ENCODE measurements at regions not wholly inside any gene's neighbourhood (a gene's known extent, or its start where the extent isn't known, plus 50 kb on each side); places are given as distances from the start of the nearest gene placed in this dataset.

GRCh38 chr14:89022274-89022673 lies 197.8 kb downstream of the TTC8 start:
- peaks cover 0 to 21% (median 13%) of the 10 kb centered on the region in 3 donors for H3K27me3 ChIP-seq

GRCh38 chr14:89024691-89025090 lies 200.2 kb downstream of the TTC8 start:
- no peak for TF ChIP-seq CTCF (IDR thresholded peaks at IDR 0.05 in 4 of 5, conservative IDR thresholded peaks at IDR 0.05 in 1 of 5)
- TF ChIP-seq POLR2A (IDR thresholded peaks at IDR 0.05) = no peak
- in situ Hi-C loops (cut with MboI; ENCODE audit: low sequenced_read_pairs in 4 of 4) = loop anchor here (5.0 to 25.0 kb wide), 7 partner anchors 210 to 1188 kb away; partner anchors contain the start of gene FOXN3 (in 2 of the 4)
- no peak overlapping the region for H3K4me3 ChIP-seq
- intact Hi-C loops (cut with DNase I; ENCODE audit: low total_unique reads) = no loop called here
- ATAC-seq (no peak), DNase-seq (no peak)
- no peaks in the 10 kb centered on the region for H3K4me1 ChIP-seq
- peaks cover 4 to 35% (median 19%) of the 10 kb centered on the region in 3 donors for H3K27me3 ChIP-seq
- no peaks in the 10 kb centered on the region for H3K36me3 ChIP-seq
- no peak overlapping the region for H3K27ac ChIP-seq
- no peaks in the 10 kb centered on the region for H3K9me3 ChIP-seq

More at GRCh38 chr14:89022274-89022673, 197.8 kb downstream of the TTC8 start:
- intact Hi-C loops (cut with DNase I; ENCODE audit: low total_unique reads) (no loop called here), in situ Hi-C loops (cut with MboI; ENCODE audit: low sequenced_read_pairs in 4 of 4) (loop anchor here (5.0 to 25.0 kb wide), 5 partner anchors 213 to 1190 kb away; no protein-coding TSS in a partner anchor)
- no peak for TF ChIP-seq POLR2A (IDR thresholded peaks at IDR 0.05)
- TF ChIP-seq CTCF (IDR thresholded peaks at IDR 0.05 in 4 of 5, conservative IDR thresholded peaks at IDR 0.05 in 1 of 5) = no peak
- H3K27ac ChIP-seq = no peak overlapping the region
- H3K9me3 ChIP-seq = no peaks in the 10 kb centered on the region
- H3K4me3 ChIP-seq = no peak overlapping the region
- H3K4me1 ChIP-seq = no peaks in the 10 kb centered on the region
- no peak for DNase-seq
- H3K36me3 ChIP-seq = no peaks in the 10 kb centered on the region
- no peak for ATAC-seq

GRCh38 chr14:89025561-89026236 lies 201.2 kb downstream of the TTC8 start:
- DNase-seq (peak in 1 of 2 donors; percentile 15), ATAC-seq (no peak)
- no peaks in the 10 kb centered on the region for H3K9me3 ChIP-seq
- no peak overlapping the region for H3K4me3 ChIP-seq
- in situ Hi-C loops (cut with MboI; ENCODE audit: low sequenced_read_pairs in 4 of 4) = loop anchor here (5.0 to 25.0 kb wide), 6 partner anchors 209 to 889 kb away; partner anchors contain the start of gene FOXN3 (in 2 of the 4)
- peak overlapping the region in 1 of 4 donors; percentile 5 for H3K27ac ChIP-seq
- H3K4me1 ChIP-seq = no peaks in the 10 kb centered on the region
- no peaks in the 10 kb centered on the region for H3K36me3 ChIP-seq
- H3K27me3 ChIP-seq = peaks cover 4 to 35% (median 19%) of the 10 kb centered on the region in 3 donors
- intact Hi-C loops (cut with DNase I; ENCODE audit: low total_unique reads) = no loop called here
- TF ChIP-seq POLR2A (IDR thresholded peaks at IDR 0.05) (no peak), CTCF (IDR thresholded peaks at IDR 0.05 in 4 of 5, conservative IDR thresholded peaks at IDR 0.05 in 1 of 5) (no peak)

- Histone ChIP-seq H3K27ac (no peak overlapping the region), H3K4me3 (peak overlapping the region; percentile 49 to 85 (median 54)), H3K4me1 (no peaks in the 10 kb centered on the region), H3K27me3 (peaks cover 4 to 35% (median 19%) of the 10 kb centered on the region in 3 donors), H3K36me3 (no peaks in the 10 kb centered on the region), H3K9me3 (no peaks in the 10 kb centered on the region)
- DNase-seq (peak in 1 of 2 donors; percentile 20), ATAC-seq (peak; percentile 78 to 83)
- TF ChIP-seq POLR2A (IDR thresholded peaks at IDR 0.05) (no peak), CTCF (IDR thresholded peaks at IDR 0.05 in 4 of 5, conservative IDR thresholded peaks at IDR 0.05 in 1 of 5) (peak; percentile 73 to 98 (median 89))
- intact Hi-C loops (cut with DNase I; ENCODE audit: low total_unique reads) (loop anchor here (1.0 kb wide), 1 partner anchor 888 kb away; no protein-coding TSS in a partner anchor), in situ Hi-C loops (cut with MboI; ENCODE audit: low sequenced_read_pairs in 4 of 4) (loop anchor here (5.0 to 25.0 kb wide), 6 partner anchors 208 to 888 kb away; partner anchors contain the start of gene FOXN3 (in 2 of the 4))
Measured at GRCh38 chr14:89027097-89027740, 202.8 kb downstream of the TTC8 start.

All from gastrocnemius medialis (tissue), 4 donors.